PFSK-1 (cell line): ENCODE measurements at regions not wholly inside any gene's neighbourhood (a gene's known extent, or its start where the extent isn't known, plus 50 kb on each side); places are given as distances from the start of the nearest gene placed in this dataset.

Experiments used
- FOXP2 ChIP-seq: optimal IDR thresholded peaks from 2 replicates; pipeline ENCODE3; 2011; ENCODE audit warnings: borderline replicate concordance, control low read depth, inconsistent platforms; ENCODE audit not compliant: insufficient read depth; ENCODE audit errors: extremely low read length, extremely low read depth
- POLR2AphosphoS5 ChIP-seq: IDR thresholded peaks from 2 replicates; pipeline ENCODE4 v1.6.1; 2012; ENCODE audit warnings: low read depth, mild to moderate bottlenecking, control low read depth, low read length, moderate library complexity
- SIN3A ChIP-seq: IDR thresholded peaks from 2 replicates; pipeline ENCODE4 v1.6.1; 2012; ENCODE audit warnings: mild to moderate bottlenecking, low read length, moderate library complexity, borderline replicate concordance; ENCODE audit not compliant: insufficient read depth
- TAF1 ChIP-seq: IDR thresholded peaks from 2 replicates; pipeline ENCODE4 v1.6.1; 2012; ENCODE audit warnings: low read length, control low read depth, borderline replicate concordance; ENCODE audit not compliant: insufficient read depth
- TF ChIP-seq, protein P1 (sequence below), 2 experiments: IDR thresholded peaks; 2 replicates each; pipeline versions ENCODE4 v1.6.1 to v1.8.0; 2011 to 2012; ENCODE audit warnings: low read depth in 2 of 2, low read length in 2 of 2, control low read depth in 1 of 2, inconsistent platforms in 1 of 2, mild to moderate bottlenecking in 1 of 2, moderate library complexity in 1 of 2; ENCODE audit not compliant: insufficient read depth in 1 of 2

DNA sequence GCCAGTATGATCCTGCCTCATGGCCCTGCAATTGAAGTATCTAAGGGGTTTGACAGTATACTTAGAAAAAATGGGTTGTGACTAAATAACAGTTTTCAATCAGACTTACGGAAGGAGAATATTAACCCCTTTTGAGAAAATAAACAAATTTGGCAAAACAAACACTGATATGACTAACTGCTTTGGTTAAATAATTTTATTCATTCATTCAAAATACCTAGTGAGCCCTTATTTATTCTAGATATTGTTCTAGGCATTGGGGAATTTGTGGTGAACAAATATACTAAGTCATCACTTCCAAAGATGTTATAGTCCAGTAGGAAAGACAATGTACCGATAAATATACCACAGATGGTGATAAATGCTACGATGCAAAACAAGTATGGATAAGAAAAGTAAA, 358.7 kb downstream of the TGFB2 start:
- TF ChIP-seq FOXP2 = no peak
- TF ChIP-seq SIN3A = no peak
- no peak for TF ChIP-seq TAF1
- TF ChIP-seq POLR2AphosphoS5 = no peak
- TF ChIP-seq, protein P1, sequence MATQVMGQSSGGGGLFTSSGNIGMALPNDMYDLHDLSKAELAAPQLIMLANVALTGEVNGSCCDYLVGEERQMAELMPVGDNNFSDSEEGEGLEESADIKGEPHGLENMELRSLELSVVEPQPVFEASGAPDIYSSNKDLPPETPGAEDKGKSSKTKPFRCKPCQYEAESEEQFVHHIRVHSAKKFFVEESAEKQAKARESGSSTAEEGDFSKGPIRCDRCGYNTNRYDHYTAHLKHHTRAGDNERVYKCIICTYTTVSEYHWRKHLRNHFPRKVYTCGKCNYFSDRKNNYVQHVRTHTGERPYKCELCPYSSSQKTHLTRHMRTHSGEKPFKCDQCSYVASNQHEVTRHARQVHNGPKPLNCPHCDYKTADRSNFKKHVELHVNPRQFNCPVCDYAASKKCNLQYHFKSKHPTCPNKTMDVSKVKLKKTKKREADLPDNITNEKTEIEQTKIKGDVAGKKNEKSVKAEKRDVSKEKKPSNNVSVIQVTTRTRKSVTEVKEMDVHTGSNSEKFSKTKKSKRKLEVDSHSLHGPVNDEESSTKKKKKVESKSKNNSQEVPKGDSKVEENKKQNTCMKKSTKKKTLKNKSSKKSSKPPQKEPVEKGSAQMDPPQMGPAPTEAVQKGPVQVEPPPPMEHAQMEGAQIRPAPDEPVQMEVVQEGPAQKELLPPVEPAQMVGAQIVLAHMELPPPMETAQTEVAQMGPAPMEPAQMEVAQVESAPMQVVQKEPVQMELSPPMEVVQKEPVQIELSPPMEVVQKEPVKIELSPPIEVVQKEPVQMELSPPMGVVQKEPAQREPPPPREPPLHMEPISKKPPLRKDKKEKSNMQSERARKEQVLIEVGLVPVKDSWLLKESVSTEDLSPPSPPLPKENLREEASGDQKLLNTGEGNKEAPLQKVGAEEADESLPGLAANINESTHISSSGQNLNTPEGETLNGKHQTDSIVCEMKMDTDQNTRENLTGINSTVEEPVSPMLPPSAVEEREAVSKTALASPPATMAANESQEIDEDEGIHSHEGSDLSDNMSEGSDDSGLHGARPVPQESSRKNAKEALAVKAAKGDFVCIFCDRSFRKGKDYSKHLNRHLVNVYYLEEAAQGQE (IDR thresholded peaks at IDR 0.05; ENCODE audit: insufficient read depth in 1 of 2, low read depth in 2 of 2, low read length in 2 of 2) = no peak

DNA sequence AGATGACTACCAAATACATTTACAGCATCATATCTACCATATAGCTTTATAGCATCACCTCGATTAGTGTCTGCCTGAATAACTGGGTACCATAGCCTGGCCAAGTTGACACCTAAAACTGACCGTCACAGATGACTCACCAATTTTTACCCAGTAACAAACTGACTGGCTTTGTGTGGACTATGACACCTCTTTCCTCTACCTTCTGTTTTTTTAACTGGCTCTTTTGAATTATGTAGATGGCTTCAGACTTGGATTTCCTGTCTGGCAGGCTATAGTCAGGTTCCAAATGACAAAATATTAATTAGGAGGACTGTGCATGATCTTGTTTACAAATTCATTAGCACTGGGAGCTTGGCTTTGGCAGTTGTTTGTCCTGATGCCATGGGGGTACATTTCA, 360.3 kb downstream of the TGFB2 start:
- TF ChIP-seq SIN3A (no peak), POLR2AphosphoS5 (no peak), FOXP2 (no peak), TAF1 (no peak)
- TF ChIP-seq, protein P1 (IDR thresholded peaks at IDR 0.05; ENCODE audit: insufficient read depth in 1 of 2, low read depth in 2 of 2, low read length in 2 of 2) = no peak

DNA sequence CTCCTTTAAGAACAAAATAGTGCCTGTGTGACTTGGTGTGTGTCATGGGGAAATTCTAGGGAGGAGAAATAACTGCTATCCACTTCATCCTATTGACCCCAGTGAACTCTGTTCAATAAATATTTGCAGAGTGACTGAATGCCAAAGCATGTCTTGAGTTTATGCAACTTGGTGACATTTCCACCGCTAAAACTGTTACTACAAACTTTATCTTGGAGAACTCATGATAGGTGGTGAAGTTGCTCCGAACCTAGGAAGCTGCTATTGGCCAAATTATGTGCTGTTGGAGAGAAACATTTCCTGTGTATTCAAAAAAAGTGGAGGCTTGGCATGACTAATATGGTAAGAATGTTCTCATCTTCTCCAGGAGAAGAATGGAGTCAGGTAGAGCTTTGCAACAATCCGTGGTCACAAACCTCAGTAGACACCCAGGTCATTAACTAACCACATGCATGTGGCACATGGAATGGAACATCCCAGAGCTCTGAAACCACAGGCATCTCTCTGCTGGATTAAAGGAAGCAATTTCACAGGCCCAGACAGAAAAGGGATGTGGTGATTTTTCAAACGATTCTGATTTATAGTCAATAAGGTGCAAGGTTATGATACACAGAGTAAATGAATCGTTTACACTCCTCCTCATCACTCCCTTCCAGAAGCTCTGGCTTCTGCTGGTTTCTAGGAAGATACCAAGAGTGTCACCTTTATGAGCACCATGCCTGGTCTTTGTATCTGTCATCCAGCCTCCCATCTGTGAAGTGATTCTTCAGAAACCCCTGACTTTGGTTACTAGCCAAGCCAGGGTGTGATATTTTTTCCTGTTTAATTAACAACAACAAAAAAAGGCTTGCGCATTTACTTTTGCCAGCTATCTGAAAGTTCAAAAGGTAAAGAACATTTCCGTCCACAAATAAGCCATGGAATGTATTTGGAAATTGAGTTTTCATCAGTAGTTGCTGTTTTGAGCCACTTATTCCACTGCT, 361.1 kb downstream of the TGFB2 start:
- TF ChIP-seq FOXP2 = no peak
- TF ChIP-seq, protein P1 (IDR thresholded peaks at IDR 0.05; ENCODE audit: insufficient read depth in 1 of 2, low read depth in 2 of 2, low read length in 2 of 2) = no peak
- TF ChIP-seq TAF1 = no peak
- no peak for TF ChIP-seq SIN3A
- no peak for TF ChIP-seq POLR2AphosphoS5

DNA sequence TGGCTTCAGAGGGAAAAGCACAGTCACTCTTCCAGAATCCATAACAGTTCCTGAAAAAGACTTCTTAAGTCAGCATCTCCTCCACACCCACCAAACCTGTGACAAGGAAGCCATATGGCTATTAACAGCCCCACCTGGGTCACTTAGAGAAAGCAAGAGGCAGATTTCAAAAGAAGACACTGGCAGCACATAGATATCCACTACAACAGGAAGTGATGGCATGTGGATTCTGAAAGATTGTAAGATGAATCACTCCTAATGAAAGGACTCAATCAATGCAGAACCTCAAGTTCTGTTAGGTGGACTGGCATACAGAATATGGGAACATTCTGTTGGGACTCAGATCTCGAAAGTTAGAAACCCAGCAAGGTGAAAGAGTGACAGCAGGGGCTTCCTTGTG, 365.9 kb downstream of the TGFB2 start:
- no peak for TF ChIP-seq SIN3A
- TF ChIP-seq FOXP2 = no peak
- no peak for TF ChIP-seq TAF1
- no peak for TF ChIP-seq POLR2AphosphoS5
- TF ChIP-seq, protein P1 (IDR thresholded peaks at IDR 0.05; ENCODE audit: insufficient read depth in 1 of 2, low read depth in 2 of 2, low read length in 2 of 2) = no peak
